HUES48 (cell line): ENCODE measurements at regions not wholly inside any gene's neighbourhood (a gene's known extent, or its start where the extent isn't known, plus 50 kb on each side); places are given as distances from the start of the nearest gene placed in this dataset.

ENCODE experiments used
- H3K27ac ChIP-seq: one replicate; pipeline ENCODE4 v1.7.0; 2013; ENCODE audit warnings: low read depth, low read length, inconsistent platforms
- H3K27me3 ChIP-seq: 2 replicates; pipeline ENCODE4 v1.6.1; 2013; ENCODE audit warnings: mild to moderate bottlenecking, low read length; ENCODE audit not compliant: control insufficient read depth, insufficient read depth
- H3K36me3 ChIP-seq: 2 replicates; pipeline ENCODE4 v1.6.1; 2013; ENCODE audit warnings: low read length; ENCODE audit not compliant: control insufficient read depth, insufficient read depth
- H3K4me1 ChIP-seq: 2 replicates; pipeline ENCODE4 v1.6.1; 2013; ENCODE audit warnings: mild to moderate bottlenecking, low read length; ENCODE audit not compliant: control insufficient read depth, insufficient read depth
- H3K4me3 ChIP-seq: 2 replicates; pipeline ENCODE4 v1.5.1; 2013; ENCODE audit warnings: mild to moderate bottlenecking, low read depth, low read length
- H3K9ac ChIP-seq: 2 replicates; pipeline ENCODE4 v1.6.1; 2013; ENCODE audit warnings: mild to moderate bottlenecking, low read depth, low read length, moderate library complexity
- H3K9me3 ChIP-seq: 2 replicates; pipeline ENCODE4 v1.6.1; 2013; ENCODE audit warnings: low read length; ENCODE audit not compliant: control insufficient read depth, insufficient read depth

DNA sequence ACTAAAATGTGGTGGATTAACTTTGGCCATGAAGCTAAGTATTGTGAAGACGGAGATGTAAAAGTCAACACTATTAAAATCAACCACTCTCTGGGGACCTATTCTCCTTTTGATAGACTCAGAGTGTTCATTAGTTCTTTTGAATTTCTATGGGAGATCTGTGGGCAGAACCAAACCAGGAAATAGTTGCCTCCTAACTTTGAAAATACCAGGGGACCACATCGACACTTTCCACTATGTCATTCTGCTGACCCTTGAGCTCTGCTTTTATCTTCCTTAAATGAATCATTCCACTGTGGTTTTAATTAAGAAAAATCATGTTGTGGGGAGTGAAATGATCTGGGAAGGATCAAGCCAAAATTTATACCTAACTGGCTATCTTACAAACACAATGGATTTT lies 960.5 kb downstream of the GATA3 start:
- no peaks in the 10 kb centered on the region for H3K9me3 ChIP-seq
- no peaks in the 10 kb centered on the region for H3K27me3 ChIP-seq
- peaks cover 8% of the 10 kb centered on the region for H3K4me1 ChIP-seq
- H3K27ac ChIP-seq = no peak overlapping the region
- H3K4me3 ChIP-seq = no peak overlapping the region
- no peaks in the 10 kb centered on the region for H3K36me3 ChIP-seq
- no peak overlapping the region for H3K9ac ChIP-seq

GRCh38 chr10:9015447-9015846 lies 961.0 kb downstream of the GATA3 start:
- no peaks in the 10 kb centered on the region for H3K9me3 ChIP-seq
- H3K27ac ChIP-seq = no peak overlapping the region
- no peak overlapping the region for H3K4me3 ChIP-seq
- no peaks in the 10 kb centered on the region for H3K36me3 ChIP-seq
- no peaks in the 10 kb centered on the region for H3K27me3 ChIP-seq
- H3K4me1 ChIP-seq = peaks cover 7% of the 10 kb centered on the region
- H3K9ac ChIP-seq = no peak overlapping the region

DNA sequence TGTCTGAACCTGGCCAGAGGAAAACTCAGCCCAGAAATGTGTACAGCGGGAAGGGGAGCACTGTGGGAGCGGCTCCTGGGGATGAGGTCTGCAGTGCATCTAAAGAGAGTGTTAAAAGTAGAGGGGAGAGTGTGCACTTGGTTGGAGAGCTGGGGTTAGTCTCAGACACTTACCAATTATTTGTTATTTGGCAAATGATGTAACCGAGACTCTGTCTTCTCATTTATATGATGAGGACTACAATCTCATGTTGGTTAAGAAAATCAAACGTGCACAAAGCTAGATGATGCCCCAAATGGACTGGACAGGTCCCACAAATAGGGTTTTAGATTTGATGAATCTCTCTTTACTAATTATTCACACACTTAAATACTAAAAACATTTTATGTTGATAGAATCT lies 962.4 kb downstream of the GATA3 start:
- Histone ChIP-seq H3K9ac (no peak overlapping the region), H3K27ac (no peak overlapping the region), H3K4me3 (no peak overlapping the region), H3K36me3 (no peaks in the 10 kb centered on the region), H3K27me3 (no peaks in the 10 kb centered on the region), H3K4me1 (peaks cover 5% of the 10 kb centered on the region), H3K9me3 (no peaks in the 10 kb centered on the region)

DNA sequence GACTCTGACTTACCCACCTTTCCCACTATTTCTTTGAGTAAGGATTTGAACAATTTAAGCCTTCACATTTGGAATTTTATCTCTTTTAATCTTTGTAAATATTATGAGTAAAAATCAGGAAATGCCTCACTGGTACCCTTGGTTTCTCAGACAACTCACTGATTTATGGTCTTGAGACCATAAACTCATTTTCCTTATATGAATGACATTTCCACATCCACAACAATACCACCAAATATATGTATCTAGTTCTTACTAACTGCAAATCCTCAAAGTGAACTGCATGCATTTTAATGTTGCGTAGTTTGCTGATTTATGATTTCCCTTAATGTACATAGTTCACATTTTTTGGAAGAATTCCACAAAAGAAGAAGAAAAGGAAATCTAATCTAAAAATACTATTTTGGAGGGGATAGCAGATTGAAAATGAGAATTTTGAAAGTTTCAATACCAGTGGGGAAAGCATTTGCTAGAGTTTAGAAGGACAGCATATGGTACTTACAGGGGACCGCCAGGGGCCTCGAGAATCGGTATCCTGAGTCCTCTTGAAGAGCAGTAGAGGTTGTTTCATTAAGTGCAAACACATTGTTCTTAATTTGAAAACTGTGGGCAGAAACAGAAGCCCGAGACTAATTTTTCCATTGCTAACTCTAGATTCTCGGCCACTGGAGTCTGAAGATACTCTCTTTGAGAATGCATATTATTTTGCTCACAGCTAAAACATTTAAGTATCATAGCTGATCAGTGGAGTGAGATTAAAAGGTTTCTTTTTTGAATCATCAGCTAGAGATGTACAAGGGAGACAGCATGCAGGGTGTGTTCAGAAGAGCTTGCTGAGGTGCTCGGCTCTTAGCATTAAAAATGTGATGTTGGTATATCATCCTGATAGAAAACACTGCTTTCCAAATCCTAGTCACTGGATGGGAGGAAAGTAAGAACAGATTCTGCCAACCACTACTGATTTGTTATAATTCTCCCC lies 964.0 kb downstream of the GATA3 start:
- Histone ChIP-seq H3K4me1 (peaks cover 5% of the 10 kb centered on the region), H3K36me3 (no peaks in the 10 kb centered on the region), H3K27me3 (no peaks in the 10 kb centered on the region), H3K4me3 (no peak overlapping the region), H3K27ac (no peak overlapping the region), H3K9me3 (no peaks in the 10 kb centered on the region), H3K9ac (no peak overlapping the region)

DNA sequence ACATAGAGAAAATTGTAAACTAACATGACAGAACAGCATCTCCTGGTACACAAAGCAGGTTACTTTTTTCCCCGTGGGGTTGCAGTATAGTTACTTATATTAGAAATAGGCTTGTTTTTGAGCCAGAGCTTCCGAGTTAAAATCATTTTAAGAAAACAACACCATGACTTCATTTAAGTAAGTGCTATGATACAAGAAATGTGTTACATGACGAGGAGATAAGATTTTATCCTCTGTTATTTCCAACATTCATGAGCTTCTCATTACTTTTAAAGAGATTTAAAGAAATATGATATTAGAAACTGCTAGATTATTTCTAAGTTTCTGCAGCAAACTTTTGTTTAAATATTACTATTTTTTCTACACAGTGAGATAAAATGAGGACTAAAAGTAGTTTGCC lies 968.7 kb downstream of the GATA3 start:
- no peaks in the 10 kb centered on the region for H3K27me3 ChIP-seq
- H3K4me3 ChIP-seq = no peak overlapping the region
- H3K4me1 ChIP-seq = peaks cover 5% of the 10 kb centered on the region
- no peak overlapping the region for H3K9ac ChIP-seq
- H3K36me3 ChIP-seq = no peaks in the 10 kb centered on the region
- H3K9me3 ChIP-seq = no peaks in the 10 kb centered on the region
- H3K27ac ChIP-seq = no peak overlapping the region

GRCh38 chr10:9024210-9024609 lies 969.7 kb downstream of the GATA3 start:
- Histone ChIP-seq H3K4me1 (peaks cover 5% of the 10 kb centered on the region), H3K27me3 (no peaks in the 10 kb centered on the region), H3K4me3 (no peak overlapping the region), H3K36me3 (no peaks in the 10 kb centered on the region), H3K27ac (no peak overlapping the region), H3K9ac (no peak overlapping the region), H3K9me3 (no peaks in the 10 kb centered on the region)

- H3K4me1 ChIP-seq = no peaks in the 10 kb centered on the region
- no peaks in the 10 kb centered on the region for H3K36me3 ChIP-seq
- no peaks in the 10 kb centered on the region for H3K27me3 ChIP-seq
These were observed 973.7 kb downstream of the GATA3 start for GRCh38 chr10:9028231-9028630.

GRCh38 chr10:9035355-9035754 lies 980.9 kb downstream of the GATA3 start:
- H3K4me3 ChIP-seq = no peak overlapping the region
- H3K4me1 ChIP-seq = no peaks in the 10 kb centered on the region
- no peak overlapping the region for H3K27ac ChIP-seq
- H3K27me3 ChIP-seq = no peaks in the 10 kb centered on the region
- no peaks in the 10 kb centered on the region for H3K9me3 ChIP-seq
- H3K36me3 ChIP-seq = no peaks in the 10 kb centered on the region
- no peak overlapping the region for H3K9ac ChIP-seq

More at GRCh38 chr10:9028231-9028630, 973.7 kb downstream of the GATA3 start:
- Histone ChIP-seq H3K9ac (no peak overlapping the region), H3K9me3 (no peaks in the 10 kb centered on the region), H3K4me3 (no peak overlapping the region), H3K27ac (no peak overlapping the region)

DNA sequence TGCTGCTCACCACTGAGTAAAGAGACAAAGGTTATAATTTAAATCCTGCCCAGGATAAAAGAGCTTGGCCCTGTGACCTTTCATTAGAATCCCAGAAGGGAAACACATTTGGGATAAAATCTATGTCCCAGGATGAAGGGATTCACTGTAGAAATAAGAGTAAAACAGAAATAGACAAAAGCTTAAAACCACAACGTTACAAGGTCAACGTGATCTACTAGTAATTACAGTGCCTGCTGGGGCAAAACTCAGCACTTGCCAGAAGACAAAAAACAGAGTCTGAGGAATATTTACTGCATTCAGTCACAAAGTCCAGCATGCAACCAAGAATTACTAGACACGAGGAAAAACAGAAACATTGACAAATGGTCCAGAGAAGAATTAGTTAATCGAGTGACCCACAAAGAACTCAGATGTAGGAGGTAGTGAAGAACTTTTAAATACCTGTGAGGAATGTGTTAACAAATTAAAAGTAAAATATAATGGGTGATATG lies 982.3 kb downstream of the GATA3 start:
- Histone ChIP-seq H3K9ac (no peak overlapping the region), H3K27ac (no peak overlapping the region), H3K27me3 (no peaks in the 10 kb centered on the region), H3K4me1 (no peaks in the 10 kb centered on the region), H3K4me3 (no peak overlapping the region), H3K36me3 (no peaks in the 10 kb centered on the region), H3K9me3 (no peaks in the 10 kb centered on the region)

DNA sequence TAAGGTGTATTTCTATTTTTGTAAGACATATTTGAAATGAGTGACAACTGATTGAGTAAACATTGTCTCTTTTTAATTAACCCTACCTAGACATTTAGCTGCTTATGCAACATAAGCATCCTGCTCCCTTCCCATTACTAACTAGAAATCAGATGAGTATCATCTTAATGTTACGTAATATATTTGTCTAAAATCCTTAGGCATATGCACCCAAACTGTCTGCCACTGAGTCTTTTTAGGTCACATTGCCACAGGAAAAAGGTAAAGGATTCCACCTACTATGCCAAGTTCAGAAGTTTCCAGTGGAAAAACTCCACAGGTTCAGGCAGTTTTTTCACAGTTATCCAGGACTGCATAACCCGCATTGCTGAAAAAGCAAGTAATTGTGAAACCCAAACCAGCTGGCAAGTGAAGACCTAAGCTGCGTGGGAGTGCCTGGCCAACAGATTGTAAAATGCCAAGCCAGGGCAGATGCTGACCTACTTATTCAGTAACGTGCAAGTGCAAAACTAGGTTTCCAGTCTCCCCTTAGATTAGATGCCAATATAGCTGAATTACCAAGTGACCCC lies 983.7 kb downstream of the GATA3 start:
- Histone ChIP-seq H3K36me3 (no peaks in the 10 kb centered on the region), H3K4me1 (no peaks in the 10 kb centered on the region), H3K27ac (no peak overlapping the region), H3K9ac (no peak overlapping the region), H3K27me3 (no peaks in the 10 kb centered on the region), H3K4me3 (no peak overlapping the region), H3K9me3 (no peaks in the 10 kb centered on the region)

GRCh38 chr10:9043466-9043865 lies 989.0 kb downstream of the GATA3 start:
- no peaks in the 10 kb centered on the region for H3K9me3 ChIP-seq
- H3K9ac ChIP-seq = no peak overlapping the region
- H3K27ac ChIP-seq = no peak overlapping the region
- H3K4me1 ChIP-seq = no peaks in the 10 kb centered on the region
- H3K36me3 ChIP-seq = no peaks in the 10 kb centered on the region
- no peak overlapping the region for H3K4me3 ChIP-seq
- no peaks in the 10 kb centered on the region for H3K27me3 ChIP-seq
